OCI-LY7 (cell line): ENCODE measurements at regions not wholly inside any gene's neighbourhood (a gene's known extent, or its start where the extent isn't known, plus 50 kb on each side); places are given as distances from the start of the nearest gene placed in this dataset.

Experiments
- EZH2phosphoT487 ChIP-seq: fragments of 200-600 bp; sonication (generic); IDR thresholded peaks from 2 replicates; pipeline ENCODE4 v1.6.1; 2018; ENCODE audit warnings: low read depth, borderline replicate concordance, mild to moderate bottlenecking, mixed run types, antibody characterized with exemption, low read length, moderate library complexity, mixed read lengths
- TF ChIP-seq, protein P1 (sequence below): fragments of 200-600 bp; sonication (generic); conservative IDR thresholded peaks from 2 replicates; pipeline ENCODE4 v1.5.1; 2014; ENCODE audit warnings: mild to moderate bottlenecking, antibody characterized with exemption, low read length, moderate library complexity, mixed read lengths

DNA sequence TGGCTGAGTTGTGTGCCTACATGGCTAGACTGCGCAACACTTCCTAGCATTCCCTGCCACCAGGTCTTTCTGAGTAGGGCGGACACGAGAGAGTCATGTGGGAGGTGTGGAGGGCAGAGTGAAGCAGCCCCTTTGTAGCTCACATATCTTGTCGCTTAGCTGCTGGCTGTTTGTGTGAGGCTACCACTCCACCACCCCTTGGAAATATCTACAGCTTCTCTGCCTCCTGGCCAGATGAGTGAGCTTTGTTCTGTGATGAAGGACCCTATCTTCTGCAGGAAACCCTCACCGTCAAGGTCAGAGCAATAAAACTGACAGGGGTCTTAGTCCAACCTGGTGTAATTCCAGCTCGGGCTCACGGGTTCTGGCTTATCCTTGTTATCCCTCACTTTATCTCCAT is 232.1 kb upstream of the ASIC2 start:
- no peak for TF ChIP-seq EZH2phosphoT487
- TF ChIP-seq, protein P1, sequence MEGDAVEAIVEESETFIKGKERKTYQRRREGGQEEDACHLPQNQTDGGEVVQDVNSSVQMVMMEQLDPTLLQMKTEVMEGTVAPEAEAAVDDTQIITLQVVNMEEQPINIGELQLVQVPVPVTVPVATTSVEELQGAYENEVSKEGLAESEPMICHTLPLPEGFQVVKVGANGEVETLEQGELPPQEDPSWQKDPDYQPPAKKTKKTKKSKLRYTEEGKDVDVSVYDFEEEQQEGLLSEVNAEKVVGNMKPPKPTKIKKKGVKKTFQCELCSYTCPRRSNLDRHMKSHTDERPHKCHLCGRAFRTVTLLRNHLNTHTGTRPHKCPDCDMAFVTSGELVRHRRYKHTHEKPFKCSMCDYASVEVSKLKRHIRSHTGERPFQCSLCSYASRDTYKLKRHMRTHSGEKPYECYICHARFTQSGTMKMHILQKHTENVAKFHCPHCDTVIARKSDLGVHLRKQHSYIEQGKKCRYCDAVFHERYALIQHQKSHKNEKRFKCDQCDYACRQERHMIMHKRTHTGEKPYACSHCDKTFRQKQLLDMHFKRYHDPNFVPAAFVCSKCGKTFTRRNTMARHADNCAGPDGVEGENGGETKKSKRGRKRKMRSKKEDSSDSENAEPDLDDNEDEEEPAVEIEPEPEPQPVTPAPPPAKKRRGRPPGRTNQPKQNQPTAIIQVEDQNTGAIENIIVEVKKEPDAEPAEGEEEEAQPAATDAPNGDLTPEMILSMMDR = no peak
